ENCODE measurements at regions not wholly inside any gene's neighbourhood (a gene's known extent, or its start where the extent isn't known, plus 50 kb on each side); places are given as distances from the start of the nearest gene placed in this dataset.

- H3K9me3 ChIP-seq (replicated peaks) = no peaks in the 10 kb centered on the region
- no peak overlapping the region for H3K4me3 ChIP-seq
These were observed 139.7 kb downstream of the PRDM13 start for GRCh38 chr6:99746261-99746895.

GRCh38 chr6:99761711-99762110, 155.1 kb downstream of the PRDM13 start:
- Histone ChIP-seq H3K27ac (no peak overlapping the region), H3K36me3 (no peaks in the 10 kb centered on the region), H3K4me1 (replicated peaks) (no peaks in the 10 kb centered on the region), H3K4me3 (no peak overlapping the region), H3K27me3 (replicated peaks) (peaks cover 11% of the 10 kb centered on the region), H3K9me3 (replicated peaks) (no peaks in the 10 kb centered on the region)
- DNase-seq (ENCODE audit: low read depth in 1 of 2, low spot score in 2 of 2) = no peak

More at GRCh38 chr6:99746261-99746895, 139.7 kb downstream of the PRDM13 start:
- Histone ChIP-seq H3K27me3 (replicated peaks) (peaks cover 6% of the 10 kb centered on the region; the same call in 1 of the 2 replicates), H3K36me3 (no peaks in the 10 kb centered on the region), H3K4me1 (replicated peaks) (no peaks in the 10 kb centered on the region), H3K27ac (no peak overlapping the region)
- DNase-seq (ENCODE audit: low read depth in 1 of 2, low spot score in 2 of 2) = peak; percentile 20 to 50

GRCh38 chr6:99768166-99768565, 161.5 kb downstream of the PRDM13 start:
- H3K4me3 ChIP-seq = no peak overlapping the region
- H3K27ac ChIP-seq = no peak overlapping the region
- no peaks in the 10 kb centered on the region; the same call in 1 of the 2 replicates for H3K27me3 ChIP-seq (replicated peaks)

GRCh38 chr6:99779631-99780555, 173.3 kb downstream of the PRDM13 start:
- Histone ChIP-seq H3K9me3 (replicated peaks) (no peaks in the 10 kb centered on the region), H3K27ac (no peak overlapping the region), H3K4me3 (no peak overlapping the region), H3K27me3 (replicated peaks) (peaks cover 9% of the 10 kb centered on the region), H3K36me3 (no peaks in the 10 kb centered on the region), H3K4me1 (replicated peaks) (no peaks in the 10 kb centered on the region)
- no peak for DNase-seq (ENCODE audit: low read depth in 1 of 2, low spot score in 2 of 2)

More at GRCh38 chr6:99768166-99768565, 161.5 kb downstream of the PRDM13 start:
- DNase-seq (ENCODE audit: low read depth in 1 of 2, low spot score in 2 of 2) = no peak
- Histone ChIP-seq H3K4me1 (replicated peaks) (no peaks in the 10 kb centered on the region), H3K9me3 (replicated peaks) (no peaks in the 10 kb centered on the region), H3K36me3 (no peaks in the 10 kb centered on the region)

- H3K36me3 ChIP-seq = no peaks in the 10 kb centered on the region
- no peak overlapping the region for H3K27ac ChIP-seq
- no peak for DNase-seq (ENCODE audit: low read depth in 1 of 2, low spot score in 2 of 2)
These were observed 173.9 kb downstream of the PRDM13 start for GRCh38 chr6:99780556-99780885.

GRCh38 chr6:99789767-99790166, 183.1 kb downstream of the PRDM13 start:
- H3K4me3 ChIP-seq = no peak overlapping the region
- no peaks in the 10 kb centered on the region for H3K4me1 ChIP-seq (replicated peaks)
- no peak overlapping the region for H3K27ac ChIP-seq
- H3K36me3 ChIP-seq = no peaks in the 10 kb centered on the region
- H3K27me3 ChIP-seq (replicated peaks) = no peaks in the 10 kb centered on the region; the same call in 1 of the 2 replicates
- no peaks in the 10 kb centered on the region for H3K9me3 ChIP-seq (replicated peaks)
- DNase-seq (ENCODE audit: low read depth in 1 of 2, low spot score in 2 of 2) = no peak

More at GRCh38 chr6:99780556-99780885, 173.9 kb downstream of the PRDM13 start:
- H3K27me3 ChIP-seq (replicated peaks) = peaks cover 9% of the 10 kb centered on the region
- H3K4me3 ChIP-seq = no peak overlapping the region
- H3K9me3 ChIP-seq (replicated peaks) = no peaks in the 10 kb centered on the region
- no peaks in the 10 kb centered on the region for H3K4me1 ChIP-seq (replicated peaks)

- DNase-seq (ENCODE audit: low read depth in 1 of 2, low spot score in 2 of 2) = no peak
- Histone ChIP-seq H3K27ac (no peak overlapping the region), H3K4me3 (no peak overlapping the region), H3K4me1 (replicated peaks) (no peaks in the 10 kb centered on the region), H3K36me3 (no peaks in the 10 kb centered on the region), H3K27me3 (replicated peaks) (peaks cover 5% of the 10 kb centered on the region), H3K9me3 (replicated peaks) (no peaks in the 10 kb centered on the region)
These were observed 184.0 kb downstream of the PRDM13 start for GRCh38 chr6:99790679-99791078.

GRCh38 chr6:99801805-99802204, 192.2 kb downstream of the MCHR2 start:
- Histone ChIP-seq H3K27me3 (replicated peaks) (peaks cover 5% of the 10 kb centered on the region; the same call in 1 of the 2 replicates), H3K36me3 (no peaks in the 10 kb centered on the region), H3K27ac (no peak overlapping the region), H3K4me3 (no peak overlapping the region), H3K4me1 (replicated peaks) (no peaks in the 10 kb centered on the region), H3K9me3 (replicated peaks) (no peaks in the 10 kb centered on the region)
- DNase-seq (ENCODE audit: low read depth in 1 of 2, low spot score in 2 of 2) = no peak

- Histone ChIP-seq H3K27ac (no peak overlapping the region), H3K4me3 (no peak overlapping the region), H3K9me3 (replicated peaks) (no peaks in the 10 kb centered on the region), H3K36me3 (no peaks in the 10 kb centered on the region), H3K27me3 (replicated peaks) (peaks cover 5% of the 10 kb centered on the region; the same call in 1 of the 2 replicates), H3K4me1 (replicated peaks) (no peaks in the 10 kb centered on the region)
- no peak for DNase-seq (ENCODE audit: low read depth in 1 of 2, low spot score in 2 of 2)
These were observed 191.5 kb downstream of the MCHR2 start for GRCh38 chr6:99802396-99803031.

- H3K9me3 ChIP-seq (replicated peaks) = no peaks in the 10 kb centered on the region
- no peak for DNase-seq (ENCODE audit: low read depth in 1 of 2, low spot score in 2 of 2)
- no peak overlapping the region for H3K27ac ChIP-seq
These were observed 185.0 kb downstream of the MCHR2 start for GRCh38 chr6:99808992-99809391.

GRCh38 chr6:99810295-99810694, 183.7 kb downstream of the MCHR2 start:
- Histone ChIP-seq H3K27me3 (replicated peaks) (peaks cover 5% of the 10 kb centered on the region; the same call in 1 of the 2 replicates), H3K4me3 (no peak overlapping the region), H3K27ac (no peak overlapping the region), H3K36me3 (no peaks in the 10 kb centered on the region), H3K9me3 (replicated peaks) (no peaks in the 10 kb centered on the region), H3K4me1 (replicated peaks) (no peaks in the 10 kb centered on the region)
- DNase-seq (ENCODE audit: low read depth in 1 of 2, low spot score in 2 of 2) = no peak

More at GRCh38 chr6:99808992-99809391, 185.0 kb downstream of the MCHR2 start:
- Histone ChIP-seq H3K4me3 (no peak overlapping the region), H3K27me3 (replicated peaks) (peaks cover 5% of the 10 kb centered on the region; the same call in 1 of the 2 replicates), H3K36me3 (no peaks in the 10 kb centered on the region), H3K4me1 (replicated peaks) (no peaks in the 10 kb centered on the region)

GRCh38 chr6:99810942-99811620, 182.9 kb downstream of the MCHR2 start:
- no peak overlapping the region for H3K27ac ChIP-seq
- H3K27me3 ChIP-seq (replicated peaks) = no peaks in the 10 kb centered on the region; the same call in 1 of the 2 replicates
- no peaks in the 10 kb centered on the region for H3K36me3 ChIP-seq
- DNase-seq (ENCODE audit: low read depth in 1 of 2, low spot score in 2 of 2) = no peak
- H3K9me3 ChIP-seq (replicated peaks) = no peaks in the 10 kb centered on the region
- H3K4me3 ChIP-seq = no peak overlapping the region
- no peaks in the 10 kb centered on the region for H3K4me1 ChIP-seq (replicated peaks)

- no peak overlapping the region for H3K4me3 ChIP-seq
- H3K36me3 ChIP-seq = no peaks in the 10 kb centered on the region
- no peaks in the 10 kb centered on the region for H3K9me3 ChIP-seq (replicated peaks)
- peaks cover under 1% of the 10 kb centered on the region; the same call in 1 of the 2 replicates for H3K27me3 ChIP-seq (replicated peaks)
- H3K27ac ChIP-seq = no peak overlapping the region
- H3K4me1 ChIP-seq (replicated peaks) = no peaks in the 10 kb centered on the region
- no peak for DNase-seq (ENCODE audit: low read depth in 1 of 2, low spot score in 2 of 2)
These were observed 182.4 kb downstream of the MCHR2 start for GRCh38 chr6:99811636-99812035.

All from SJSA1 (cell line).